ENCODE measurements at regions not wholly inside any gene's neighbourhood (a gene's known extent, or its start where the extent isn't known, plus 50 kb on each side); places are given as distances from the start of the nearest gene placed in this dataset.

- TF ChIP-seq CTCF (IDR thresholded peaks at IDR 0.05) (no peak), EZH2 (IDR thresholded peaks at IDR 0.05; ENCODE audit: borderline replicate concordance, insufficient read depth, low read depth, low read length, poor library complexity, severe bottlenecking) (no peak)
These were observed 295.7 kb downstream of the KCNJ2 start for GRCh38 chr17:70464995-70465394.

Data from B cell (primary cell).